ENCODE measurements at regions not wholly inside any gene's neighbourhood (a gene's known extent, or its start where the extent isn't known, plus 50 kb on each side); places are given as distances from the start of the nearest gene placed in this dataset.

- TF ChIP-seq ZBTB40 (IDR thresholded peaks at IDR 0.05) (no peak), ZBTB40 (CRISPR knock-in tag; IDR thresholded peaks at IDR 0.05) (no peak), ZNF550 (CRISPR knock-in tag; IDR thresholded peaks at IDR 0.05; ENCODE audit: borderline replicate concordance) (no peak), TOE1 (CRISPR knock-in tag; IDR thresholded peaks at IDR 0.05) (no peak), HOMEZ (CRISPR knock-in tag; IDR thresholded peaks at IDR 0.05; ENCODE audit: low read depth) (no peak), ZBTB46 (CRISPR knock-in tag; IDR thresholded peaks at IDR 0.05; ENCODE audit: borderline replicate concordance) (no peak)
Observed at GRCh38 chrX:25180242-25180641, 164.5 kb upstream of the ARX start (continued).

Data from HepG2 (cell line).